T-helper 9 cell (primary cell): ENCODE measurements at regions not wholly inside any gene's neighbourhood (a gene's known extent, or its start where the extent isn't known, plus 50 kb on each side); places are given as distances from the start of the nearest gene placed in this dataset.

Source experiments
- DNase-seq: peaks from one replicate; pipeline ENCODE4 v3.0.0-alpha.2; 2020

DNA sequence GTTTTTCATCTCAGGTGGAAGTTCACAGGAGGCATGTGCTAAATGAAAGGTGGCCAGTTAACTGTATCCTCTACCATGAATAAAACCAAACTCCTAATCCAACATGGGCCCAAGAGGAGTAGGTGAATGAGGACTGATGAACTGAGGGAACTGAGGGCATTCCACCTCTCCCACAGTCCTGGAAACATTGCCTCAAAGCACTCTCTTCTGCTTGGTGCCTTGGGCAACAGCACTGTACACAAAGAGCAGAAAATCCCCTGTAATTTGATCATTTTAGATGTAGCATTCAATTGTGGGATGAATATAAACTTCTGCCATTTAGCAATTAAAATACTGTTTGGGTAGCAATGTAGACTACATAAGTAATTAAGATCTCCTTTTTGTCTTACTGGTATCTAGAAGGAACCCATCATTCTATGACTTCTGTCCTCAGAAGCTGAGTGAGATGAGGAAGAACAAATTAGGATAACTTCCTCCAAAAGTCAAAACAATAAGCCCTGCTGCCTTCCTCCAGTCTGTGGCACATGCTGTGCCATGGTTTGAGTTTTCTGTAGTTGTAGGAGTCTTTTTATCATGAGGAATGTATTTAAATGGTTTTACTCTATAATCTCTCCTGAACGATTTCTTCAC is 86.7 kb upstream of the ZEB2 start:
- no peak for DNase-seq

DNA sequence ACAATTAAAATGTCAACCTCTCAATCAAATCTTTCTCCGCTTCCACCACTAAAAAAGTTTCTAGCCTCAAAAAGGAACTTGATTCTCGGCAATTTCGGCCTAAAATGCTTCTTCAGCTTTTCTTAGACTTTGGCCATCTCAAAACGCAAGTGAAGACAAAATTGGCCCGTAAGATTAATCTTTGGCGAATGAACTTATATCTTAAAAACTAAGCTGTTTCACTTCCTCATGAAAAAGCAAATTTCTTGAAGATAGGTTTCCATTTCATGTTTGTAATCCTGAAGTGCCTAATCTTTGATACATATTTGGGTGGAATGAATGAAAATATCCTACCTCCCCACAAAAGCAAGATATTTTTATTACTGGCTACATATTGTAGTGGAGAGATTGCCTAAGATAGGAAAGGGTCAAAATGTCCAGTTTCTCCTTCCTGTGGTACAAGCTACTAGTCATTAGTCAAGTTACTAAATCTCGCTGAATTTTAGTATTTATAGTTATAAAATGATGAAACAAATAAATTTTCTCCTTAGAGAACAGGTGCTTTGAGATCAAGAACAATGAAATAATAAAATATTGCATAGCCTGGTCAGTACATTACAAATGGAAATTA is 85.4 kb upstream of the ZEB2 start:
- DNase-seq = no peak

DNA sequence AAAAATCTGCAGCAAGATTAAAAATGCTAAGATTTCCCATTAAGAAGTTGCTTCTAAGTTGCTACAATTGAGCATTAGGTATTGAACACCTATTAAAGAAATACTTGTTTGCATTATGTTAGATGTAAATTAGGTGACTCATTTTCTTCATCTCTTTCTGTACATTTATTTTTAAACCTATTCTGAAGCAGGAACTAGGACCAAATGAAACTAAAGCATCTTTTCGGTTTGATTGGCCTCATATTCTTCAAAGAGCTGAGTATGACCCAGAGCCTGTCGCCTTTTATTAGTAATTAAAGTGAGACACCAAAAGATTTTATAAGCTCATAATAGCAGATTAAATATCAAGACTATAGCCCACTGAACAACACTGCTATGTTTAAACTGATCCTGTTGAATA is 83.4 kb upstream of the ZEB2 start:
- DNase-seq = no peak

DNA sequence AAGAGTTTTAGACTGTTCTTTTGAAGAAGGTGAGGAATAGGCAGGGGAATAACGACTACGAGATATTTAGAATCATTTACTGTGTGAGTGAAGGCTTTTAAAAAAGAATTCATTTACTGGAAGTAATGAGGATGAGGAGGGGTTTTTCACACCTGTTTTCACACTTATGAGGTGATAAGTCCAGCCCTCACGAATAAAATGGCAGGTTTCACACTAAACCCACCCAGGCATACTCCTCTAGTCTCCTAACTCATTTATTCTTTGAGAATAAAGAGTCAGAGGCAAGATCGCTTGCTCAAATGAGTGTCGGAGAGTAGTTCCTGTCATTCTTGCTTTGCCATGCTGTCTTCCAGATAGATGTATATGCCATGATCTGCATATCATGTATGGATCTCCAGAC is 79.0 kb upstream of the ZEB2 start:
- DNase-seq = no peak

DNA sequence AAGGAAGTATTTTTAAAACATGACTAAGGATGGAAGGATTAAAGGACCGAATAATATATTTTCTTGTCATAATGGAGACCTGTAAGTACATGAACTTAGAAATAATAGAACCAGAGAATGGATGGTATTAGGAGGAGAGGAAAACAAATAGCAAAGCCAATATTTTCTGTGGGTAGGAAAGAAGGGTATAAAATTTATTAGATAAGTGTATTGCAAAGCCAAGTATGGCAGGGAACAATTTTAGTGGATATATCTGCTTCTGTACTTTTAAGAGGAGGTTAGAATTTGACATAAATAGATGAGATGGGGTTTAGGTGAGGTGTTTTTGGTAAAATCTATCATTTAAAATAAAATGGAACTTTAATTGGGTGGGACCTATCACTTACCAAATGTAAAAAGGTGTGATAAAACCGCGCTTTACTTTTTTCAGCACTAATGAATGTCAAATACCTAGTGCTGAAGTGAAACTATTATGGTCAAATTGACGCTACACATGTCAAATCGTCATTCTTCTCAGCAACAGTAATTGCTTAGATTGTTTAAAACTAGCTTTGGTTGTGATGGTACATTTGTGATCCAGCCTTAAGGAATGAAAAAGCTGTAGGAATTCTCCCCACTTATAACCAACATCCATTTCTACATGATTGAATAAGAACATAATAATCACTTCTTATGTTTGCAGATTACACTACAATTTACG is 78.1 kb upstream of the ZEB2 start:
- DNase-seq = no peak

DNA sequence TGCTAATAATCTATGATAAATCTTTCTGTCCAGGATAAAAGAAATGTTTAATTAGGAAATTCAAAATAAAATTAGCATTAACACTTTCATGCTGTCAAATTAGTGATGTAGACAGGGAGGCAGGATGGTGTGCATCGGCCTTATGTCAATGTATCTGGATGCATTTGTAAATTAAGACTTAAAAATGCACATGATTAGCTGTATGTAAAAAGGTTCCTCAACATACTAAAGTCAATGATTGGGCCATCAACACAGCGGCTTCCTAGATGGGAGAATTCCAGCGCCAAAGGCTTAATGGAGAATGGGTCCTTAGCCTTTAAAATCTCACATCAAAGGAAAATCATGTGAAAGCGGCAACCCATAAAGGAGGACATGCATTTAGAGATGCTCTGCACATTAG is 77.5 kb upstream of the ZEB2 start:
- DNase-seq = no peak

DNA sequence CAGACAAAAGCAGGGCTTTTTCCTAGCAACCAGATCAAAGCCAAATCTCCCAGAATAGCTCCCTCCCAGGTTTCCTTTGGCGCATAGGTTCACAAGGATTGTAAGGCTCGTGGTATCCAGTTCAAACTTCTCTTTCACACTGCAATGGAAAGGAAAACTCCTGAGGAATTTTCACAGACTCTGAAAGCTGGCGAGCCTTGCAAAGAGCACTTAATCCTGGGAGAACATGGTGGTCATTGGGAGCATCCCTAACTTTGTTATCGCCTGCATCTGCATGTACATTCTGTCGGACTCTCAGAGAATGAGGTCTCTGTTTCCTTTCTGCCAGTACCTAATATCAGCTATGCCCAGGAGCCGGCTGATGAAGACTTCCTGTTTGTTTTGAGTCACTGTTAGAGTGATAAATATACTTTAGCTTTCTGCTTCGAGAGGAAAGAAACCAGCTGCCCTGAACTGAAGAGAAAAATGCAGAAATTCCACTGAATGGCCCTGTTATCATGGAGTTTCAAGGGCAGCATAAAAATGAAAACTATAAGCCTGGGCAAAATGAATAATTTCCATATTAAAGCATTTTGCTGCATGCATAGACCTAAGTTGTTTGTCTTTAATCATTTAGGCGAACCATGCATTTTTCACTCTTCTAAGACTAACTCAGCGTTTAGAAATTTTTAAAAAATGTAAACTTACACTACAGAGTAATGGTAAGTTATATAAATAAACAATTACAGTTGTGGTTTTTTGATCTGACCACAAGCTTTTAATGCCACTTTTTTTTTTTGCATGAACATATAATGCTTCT is 76.4 kb upstream of the ZEB2 start:
- DNase-seq = no peak

DNA sequence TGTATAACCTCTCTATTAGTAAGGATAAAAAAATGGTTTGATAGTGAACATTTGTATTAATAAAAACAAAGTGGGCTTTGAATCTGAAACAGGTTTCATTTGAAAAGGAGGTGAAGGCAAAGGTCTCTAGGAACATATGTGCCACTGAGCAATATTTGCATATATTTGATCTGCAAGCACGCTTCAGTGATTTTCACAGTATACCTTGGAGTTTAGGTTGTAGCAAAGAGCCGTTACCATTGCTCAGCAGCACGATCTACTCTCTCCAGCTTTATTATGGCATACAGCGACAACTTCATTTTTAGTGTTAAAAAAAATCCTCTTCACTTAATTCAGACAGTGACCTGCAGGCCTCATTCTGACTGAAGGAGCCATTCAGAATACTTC is 75.8 kb upstream of the ZEB2 start:
- no peak for DNase-seq

DNA sequence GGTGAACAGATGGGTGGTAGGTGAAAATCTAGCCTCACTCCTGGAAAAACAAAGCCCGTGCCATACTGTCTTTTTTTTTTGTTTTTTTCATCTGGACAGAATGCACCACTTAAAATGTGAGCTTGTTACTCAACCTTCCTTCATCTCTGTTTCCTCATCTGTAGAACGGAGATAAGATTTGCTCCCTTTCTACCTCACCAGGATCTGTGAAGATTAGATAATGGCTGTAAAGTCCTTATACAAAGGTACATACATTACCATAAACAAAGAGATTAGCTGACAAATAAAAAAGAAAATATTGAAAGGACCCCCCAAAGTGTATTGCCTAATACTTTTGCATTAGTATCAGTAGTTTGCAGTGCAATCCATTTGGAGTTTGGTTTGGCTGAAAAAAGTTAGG is 75.4 kb upstream of the ZEB2 start:
- DNase-seq = no peak

DNA sequence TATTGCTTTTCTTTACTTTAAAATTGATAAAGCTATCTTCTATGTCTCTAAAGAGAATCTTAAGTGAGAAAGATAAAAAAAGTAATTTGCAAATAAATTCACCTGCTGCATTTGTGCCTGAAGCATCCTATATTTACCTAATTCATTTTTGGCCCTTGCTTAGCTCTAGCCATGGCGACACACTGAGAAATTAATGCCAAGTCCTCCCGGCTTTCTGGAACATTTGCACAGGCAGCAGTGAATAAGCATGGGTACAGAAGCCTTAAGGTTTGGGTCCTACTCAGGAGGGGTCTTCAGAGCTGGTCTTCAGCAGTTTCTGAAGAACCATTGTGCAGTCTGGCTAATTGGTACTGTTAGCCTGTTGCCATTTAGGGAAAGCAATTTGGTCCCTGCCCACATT is 73.9 kb upstream of the ZEB2 start:
- no peak for DNase-seq

DNA sequence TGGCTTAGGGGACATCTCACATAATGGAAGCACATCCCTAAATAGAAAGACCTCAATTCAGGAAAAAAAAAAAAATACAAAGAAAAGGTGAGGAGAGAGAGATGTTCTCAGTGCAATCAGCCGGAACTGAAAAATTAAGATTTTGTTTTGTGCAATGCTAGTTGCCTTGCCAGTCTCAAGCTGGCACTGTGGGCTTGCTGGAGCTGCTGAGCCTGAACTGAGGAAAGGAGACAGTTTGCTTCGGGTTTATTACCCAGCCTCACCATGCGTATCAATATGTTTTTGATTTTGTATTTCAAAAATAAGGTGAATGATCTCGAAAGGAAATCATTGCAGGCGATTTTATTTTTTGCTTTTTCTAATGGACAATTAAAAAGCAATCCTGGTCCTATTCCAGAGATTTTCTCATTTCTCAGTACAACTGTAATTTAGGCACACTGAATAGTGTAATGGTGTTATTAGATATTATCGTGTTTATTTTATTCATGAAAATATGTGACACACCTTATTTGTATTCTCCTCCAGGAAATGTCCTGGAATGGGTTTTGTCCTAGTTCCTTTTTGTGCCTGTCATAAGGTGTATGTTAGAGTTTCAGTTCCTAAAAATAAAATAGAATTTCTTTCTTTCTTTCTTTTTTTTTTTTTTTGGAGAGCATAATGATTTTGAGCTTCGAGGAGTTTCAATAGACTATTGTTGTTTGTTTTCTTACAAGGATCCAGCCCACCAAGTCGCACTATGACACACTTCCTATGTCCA is 72.8 kb upstream of the ZEB2 start:
- no peak for DNase-seq

DNA sequence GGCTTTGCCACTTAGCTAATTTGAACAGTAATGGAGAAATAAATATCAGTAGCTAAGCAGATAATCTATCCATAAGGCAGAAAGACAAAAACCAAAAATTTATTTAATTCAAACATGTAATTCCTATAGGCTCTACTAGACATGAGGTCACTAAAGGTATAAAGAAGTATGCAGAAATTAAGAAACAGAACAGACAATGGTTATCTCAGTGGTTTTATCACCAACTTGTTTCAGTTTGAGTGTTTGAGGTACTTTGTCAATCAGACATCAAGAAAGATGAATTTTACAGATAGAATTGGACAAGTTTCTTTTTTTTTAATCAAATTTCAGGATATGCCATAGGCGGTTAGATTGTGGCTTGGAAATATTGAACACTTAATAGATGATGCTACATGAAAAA is 67.4 kb upstream of the ZEB2 start:
- DNase-seq = no peak

DNA sequence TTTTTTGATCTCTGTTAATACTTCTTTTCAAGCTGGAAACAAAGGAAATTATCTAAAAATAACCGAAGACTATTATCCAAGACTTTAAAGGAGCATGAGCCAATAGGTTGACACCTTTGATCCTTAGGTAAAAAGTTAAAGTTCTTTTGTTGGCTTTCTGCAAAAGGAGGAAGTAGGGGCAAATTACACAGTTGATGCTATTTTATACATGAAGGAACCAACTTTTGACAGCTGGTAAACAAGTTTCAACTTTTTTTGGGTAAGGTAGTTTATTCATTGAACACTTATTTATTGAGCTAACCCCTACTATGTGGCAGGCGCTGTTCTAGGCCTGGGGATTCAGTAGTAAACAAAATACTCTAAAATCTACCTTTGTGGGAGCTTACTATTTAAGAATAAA is 66.6 kb upstream of the ZEB2 start:
- no peak for DNase-seq

DNA sequence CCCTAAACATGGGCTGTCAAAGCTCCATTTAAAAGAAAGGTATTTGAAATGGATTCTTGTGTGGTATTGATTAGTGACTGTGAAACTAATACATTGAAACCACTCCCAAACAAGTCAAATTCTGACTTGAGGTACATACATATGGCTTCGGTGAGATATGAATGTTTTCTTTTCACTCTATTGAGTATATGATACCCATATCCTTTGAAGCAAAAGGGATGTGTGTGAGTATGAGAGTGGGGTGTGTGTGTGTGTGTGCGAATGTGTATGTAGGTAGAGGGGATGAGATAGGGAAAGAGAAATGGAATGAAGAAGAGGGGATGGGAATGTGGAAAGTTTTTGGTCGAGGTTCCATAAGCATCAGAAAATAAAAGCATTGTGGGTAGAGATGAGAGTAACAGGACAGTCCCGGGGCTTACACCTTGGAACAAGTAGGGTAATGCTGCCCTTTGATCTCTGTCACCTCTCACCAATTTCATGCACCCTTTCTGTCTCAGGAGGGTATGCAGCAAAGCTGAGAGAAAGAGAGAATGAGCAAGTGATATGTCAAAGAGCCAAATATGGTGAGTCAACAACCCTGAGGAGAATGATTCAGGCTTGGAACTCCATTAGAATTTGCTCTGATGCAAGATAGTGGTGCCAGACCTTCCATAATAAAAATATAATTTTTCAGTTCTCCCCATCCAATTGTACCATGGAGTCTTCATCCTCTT is 64.0 kb upstream of the ZEB2 start:
- no peak for DNase-seq

DNA sequence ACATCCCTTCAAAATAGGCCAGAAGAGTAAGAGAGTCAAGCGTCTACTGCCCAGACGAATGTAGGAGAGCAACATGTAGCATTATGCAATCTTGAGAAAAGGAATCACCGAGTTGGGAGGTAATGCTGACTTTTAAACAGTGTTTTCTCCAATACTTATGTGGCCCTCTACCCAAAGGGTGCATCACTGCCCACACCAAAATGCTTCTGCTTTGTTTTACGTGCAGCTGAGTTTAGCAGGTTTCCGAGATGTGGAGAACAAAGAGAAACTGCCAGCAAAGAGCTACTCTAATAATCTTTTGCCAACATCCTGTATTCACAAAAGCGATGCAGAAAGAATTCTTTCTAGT is 63.4 kb upstream of the ZEB2 start:
- DNase-seq = no peak

DNA sequence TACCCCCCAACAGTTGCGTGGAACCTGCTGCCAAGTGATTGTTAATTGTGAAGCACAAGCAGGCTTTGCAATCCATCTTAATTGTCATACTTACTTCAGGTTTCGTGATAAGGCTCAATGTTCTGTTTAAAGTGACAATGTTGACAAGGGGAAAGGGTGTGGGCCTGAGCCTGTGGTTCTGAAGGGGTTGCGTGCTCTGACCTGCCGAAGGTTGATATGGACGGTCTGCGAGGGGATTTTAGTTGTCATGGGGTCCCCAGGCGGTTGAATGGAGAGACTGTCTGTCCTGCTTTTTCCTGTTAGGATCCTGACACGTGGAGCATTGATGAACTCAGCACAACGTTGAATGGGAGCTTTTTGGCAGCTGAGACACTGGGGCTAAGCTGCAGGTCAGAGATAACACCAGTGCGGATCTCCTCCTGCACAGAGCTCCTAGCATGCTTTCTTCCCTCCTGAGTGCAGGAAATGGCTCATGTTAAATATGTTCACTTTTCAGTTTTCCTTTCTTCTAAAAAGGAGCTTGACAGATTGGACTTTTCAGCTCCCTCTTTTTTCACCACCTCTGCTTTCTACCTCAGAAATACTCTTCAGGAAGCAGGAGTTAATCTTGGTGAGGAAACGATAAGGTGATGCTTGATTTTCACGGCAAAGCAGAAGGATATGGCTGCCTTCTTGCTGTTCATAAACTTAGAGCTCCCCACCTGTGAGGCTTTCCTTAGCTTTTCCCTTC is 62.9 kb upstream of the ZEB2 start:
- no peak for DNase-seq

DNA sequence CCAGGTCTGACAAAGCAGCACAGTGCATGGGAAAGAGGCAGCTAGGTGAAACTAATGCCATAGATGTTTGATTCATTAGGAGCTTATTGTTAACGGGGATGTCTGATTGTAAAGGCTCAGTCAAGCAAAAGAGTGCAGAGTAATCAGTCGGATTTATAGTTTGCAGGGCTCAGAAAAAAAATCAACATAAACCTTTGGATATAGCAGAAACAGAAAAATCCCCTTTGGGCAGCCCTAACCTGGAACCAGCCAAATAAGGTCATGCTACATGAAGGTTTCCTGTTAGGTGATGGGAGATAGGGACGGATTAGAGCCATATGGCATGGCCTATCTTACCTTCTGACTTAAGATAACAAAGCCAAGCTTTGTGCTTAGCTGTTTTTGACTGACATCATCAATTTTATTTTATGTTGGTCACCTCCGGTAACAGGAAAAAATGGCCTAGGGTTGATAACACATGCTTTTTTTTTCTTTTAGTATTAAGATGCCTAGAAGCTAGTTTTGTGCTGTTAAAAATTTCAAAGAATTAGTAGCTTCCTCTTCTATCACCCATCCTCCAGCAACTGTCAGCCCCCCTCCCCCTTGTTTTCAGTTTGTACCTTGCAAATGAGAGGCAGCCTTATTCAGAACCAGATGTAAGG is 60.7 kb upstream of the ZEB2 start:
- no peak for DNase-seq

DNA sequence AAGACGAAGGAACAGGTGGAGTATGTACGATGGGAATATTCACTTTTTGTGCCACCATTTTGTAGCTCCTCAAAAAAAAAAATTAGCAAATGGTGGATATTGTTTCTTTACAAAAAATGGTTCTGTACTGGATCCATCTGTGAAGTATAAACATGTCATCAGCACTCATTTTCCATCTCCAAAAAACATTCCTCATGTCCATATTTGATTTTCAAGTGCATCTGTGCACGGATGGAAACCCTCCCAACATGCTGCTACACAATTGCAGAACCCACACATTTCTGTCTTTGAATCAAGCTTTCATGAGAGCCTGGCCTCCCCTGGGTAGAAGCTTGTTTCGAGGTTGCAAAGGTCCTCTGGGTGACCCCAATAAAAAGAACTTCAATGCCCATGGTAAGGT is 59.6 kb upstream of the ZEB2 start:
- DNase-seq = no peak

DNA sequence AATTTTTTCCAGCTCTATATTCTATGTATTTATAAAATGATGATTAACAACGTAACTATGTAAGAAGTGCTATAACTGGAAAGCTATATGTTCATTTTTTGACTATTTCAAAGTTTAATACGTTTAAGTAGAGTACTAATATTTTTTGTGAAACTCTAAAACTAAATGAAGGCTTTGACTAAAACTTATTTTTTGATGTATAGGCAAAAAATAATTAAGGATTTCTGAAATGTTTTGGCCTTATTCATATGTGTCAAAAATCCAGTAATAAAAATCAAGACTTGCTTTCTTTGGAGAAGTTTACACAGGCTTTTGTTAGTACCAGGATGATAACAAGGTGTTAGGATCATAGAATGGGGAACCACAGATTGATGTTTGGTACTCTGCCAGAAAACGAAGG is 58.2 kb upstream of the ZEB2 start:
- no peak for DNase-seq

DNA sequence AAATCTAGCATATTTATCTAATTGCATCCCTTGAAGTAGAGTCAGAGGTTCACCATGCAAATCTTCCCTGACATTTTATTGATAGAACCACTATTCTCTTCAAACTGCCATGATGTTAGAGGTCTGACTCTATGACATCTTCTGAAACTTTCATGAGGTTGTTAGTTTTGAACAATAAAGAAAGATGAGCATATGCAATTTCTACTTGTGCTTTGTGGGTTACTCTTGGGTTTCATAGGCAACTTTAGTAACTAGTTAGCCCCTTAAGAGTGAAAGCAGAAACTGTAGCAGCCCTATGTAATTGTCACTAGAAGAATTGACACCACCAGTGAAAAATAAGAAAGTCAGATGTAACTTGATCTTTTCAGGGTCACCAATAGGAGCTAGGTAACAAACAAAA is 53.1 kb upstream of the ZEB2 start:
- no peak for DNase-seq

DNA sequence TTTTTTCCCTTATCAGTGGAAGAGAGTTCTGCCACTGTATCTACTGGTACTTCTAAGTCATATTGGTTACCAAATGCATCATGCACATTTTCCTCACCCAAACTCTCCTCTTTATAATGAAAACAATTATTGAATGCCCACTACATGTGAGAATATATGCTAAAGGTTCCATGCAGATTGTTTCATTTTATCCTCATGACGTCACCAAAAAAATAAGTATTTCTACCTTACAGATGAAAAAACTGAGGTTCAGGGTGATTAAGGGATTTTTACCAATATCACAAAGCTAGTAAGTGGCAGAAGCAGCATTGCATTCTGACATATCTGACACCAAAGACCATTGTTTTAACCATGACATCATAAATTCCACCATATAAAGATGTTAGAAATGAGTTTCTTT is 51.9 kb upstream of the ZEB2 start:
- DNase-seq = no peak
